GM18868 (cell line): ENCODE measurements at regions not wholly inside any gene's neighbourhood (a gene's known extent, or its start where the extent isn't known, plus 50 kb on each side); places are given as distances from the start of the nearest gene placed in this dataset.

Experiments used
- ATAC-seq: cut with Tn5 transposase; IDR thresholded peaks from one replicate; pipeline ENCODE4 v1.9.1; 2021; ENCODE audit warnings: mild to moderate bottlenecking, moderate library complexity; ENCODE audit not compliant: unreplicated experiment

DNA sequence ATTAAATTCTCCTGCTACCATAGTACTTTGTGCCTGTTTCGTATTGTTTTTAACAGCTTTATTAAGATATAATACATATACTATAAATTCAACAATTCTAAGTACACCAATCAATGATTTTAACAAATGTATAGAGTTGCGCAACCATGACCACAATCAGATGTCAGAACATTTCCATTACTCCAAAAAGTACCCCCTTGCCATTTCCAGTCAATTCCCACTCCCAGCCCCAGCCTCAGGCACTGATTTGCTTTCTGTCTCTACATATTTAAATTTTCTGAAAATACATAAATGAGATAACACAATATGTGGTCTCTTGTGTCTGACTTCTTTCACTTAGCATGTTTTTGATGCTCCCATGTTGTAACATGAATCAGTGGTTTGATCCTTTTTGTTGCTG lies 193.9 kb downstream of the FIGN start:
- no peak for ATAC-seq

DNA sequence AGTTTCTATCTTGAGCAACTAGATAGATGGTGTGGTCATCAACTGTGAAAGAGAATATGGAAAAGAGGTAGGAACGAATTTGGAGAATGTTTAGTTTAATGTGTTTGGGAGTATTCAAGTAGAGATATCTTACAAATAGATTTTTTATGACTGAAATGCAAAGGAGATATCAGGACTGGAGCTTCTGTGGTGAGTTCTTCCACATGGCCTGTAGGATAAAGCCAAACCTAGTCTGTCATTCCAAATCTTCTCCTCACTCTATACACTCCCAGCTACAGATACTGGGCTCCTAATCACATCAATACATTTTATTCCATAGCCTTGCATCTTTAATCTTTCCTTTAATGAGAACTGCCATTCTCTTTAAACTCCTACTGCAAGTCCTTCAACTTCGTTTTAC lies 194.3 kb downstream of the FIGN start:
- no peak for ATAC-seq

DNA sequence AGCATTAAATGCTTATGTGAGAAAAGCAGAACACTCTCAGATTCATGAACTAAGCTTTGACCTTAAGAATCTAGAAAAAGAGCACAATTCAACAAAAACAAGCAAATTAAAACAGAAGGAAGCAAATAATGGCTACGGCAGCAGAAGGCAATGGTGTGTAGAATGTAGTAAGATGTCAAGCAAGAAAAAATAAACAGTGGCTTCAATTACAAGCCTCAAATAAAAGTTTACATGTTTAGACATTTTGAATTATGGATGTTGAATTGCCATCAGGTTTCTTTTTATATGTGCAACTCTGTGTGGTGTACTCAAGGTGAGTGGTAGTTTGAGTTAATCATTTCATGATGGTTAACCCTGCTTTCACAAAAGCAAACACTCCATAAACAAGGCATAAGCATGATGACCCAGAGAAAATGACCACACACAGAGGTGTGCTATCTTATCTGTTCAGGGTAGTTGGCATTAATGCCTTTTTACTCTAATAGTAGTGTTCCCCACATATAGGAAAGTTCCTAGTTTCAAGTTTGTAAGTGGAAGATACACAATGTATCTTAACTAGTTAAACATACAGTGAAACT lies 207.1 kb downstream of the FIGN start:
- no peak for ATAC-seq

DNA sequence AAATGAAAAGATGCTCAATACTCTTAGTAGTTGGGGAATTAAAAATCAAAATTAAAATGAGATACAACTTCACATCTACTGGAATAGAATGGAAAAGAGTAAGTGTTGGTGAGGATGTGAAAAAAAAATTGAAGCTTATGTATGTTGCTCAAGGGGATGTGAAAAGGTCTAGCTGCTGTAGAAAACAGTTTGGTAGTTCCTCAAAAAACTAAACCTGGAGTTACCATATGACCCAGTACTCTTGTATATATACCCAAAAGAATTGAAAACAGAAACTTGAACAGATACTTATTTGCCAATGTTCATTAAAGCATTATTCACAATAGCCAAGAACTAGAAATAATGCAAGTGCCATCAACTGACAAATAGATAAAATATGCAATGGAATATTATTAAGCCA lies 208.4 kb downstream of the FIGN start:
- no peak for ATAC-seq

DNA sequence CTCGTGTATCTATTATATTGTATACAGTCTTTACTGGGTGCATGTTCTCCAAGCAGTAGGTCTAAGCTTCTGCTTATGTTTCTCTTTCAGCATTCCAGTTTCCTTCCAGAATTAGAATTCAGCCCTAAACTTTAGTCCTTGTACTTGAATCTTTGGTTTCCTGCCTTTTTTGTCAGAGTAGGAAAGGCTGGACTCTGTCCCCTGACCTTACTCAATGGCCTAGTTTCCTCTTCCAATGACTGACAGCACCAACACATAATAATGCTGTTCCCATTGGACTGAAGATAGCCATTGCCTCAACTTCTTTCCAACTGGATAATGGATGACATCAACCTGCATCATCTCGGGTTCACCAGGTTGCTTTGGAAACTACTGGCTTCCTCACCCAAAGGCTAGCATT lies 217.0 kb downstream of the FIGN start:
- ATAC-seq: no peak

DNA sequence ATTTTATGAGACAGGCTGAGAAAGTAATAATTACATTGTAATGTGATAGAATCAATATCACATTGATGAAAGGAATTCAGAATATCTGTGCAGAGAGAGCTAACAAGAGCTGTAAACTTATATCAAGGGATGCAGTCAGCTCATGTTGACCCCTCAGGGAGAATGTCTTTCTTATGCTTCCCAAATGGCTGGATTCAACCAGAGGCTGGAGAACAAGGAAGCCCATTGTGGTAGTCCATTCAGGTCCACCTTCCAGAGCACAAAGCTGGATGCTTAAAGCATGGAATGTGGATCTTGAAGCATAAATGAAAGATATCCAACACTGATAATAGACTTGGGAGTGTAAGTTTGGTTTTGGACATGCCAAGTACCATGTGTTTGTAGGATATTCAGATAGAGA lies 220.0 kb downstream of the FIGN start:
- ATAC-seq: no peak

DNA sequence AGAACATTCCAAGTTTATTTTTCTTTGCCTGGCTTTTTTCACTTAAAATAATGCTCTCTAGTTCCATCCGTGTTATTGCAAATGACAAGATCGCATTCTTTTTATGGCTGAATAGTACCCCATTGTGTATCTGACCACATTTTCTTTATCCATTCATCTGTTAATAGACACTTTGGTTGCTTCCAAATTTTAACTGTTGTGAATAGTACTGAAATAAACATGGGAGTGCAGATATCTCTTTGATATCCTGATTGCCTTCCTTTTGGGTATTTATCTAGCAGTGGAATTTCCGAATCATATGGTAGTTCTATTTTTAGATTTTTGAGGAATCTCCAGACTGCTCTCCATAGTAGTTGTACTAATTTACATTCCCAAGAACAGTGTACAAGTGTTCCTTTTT lies 230.5 kb downstream of the FIGN start:
- ATAC-seq: no peak

DNA sequence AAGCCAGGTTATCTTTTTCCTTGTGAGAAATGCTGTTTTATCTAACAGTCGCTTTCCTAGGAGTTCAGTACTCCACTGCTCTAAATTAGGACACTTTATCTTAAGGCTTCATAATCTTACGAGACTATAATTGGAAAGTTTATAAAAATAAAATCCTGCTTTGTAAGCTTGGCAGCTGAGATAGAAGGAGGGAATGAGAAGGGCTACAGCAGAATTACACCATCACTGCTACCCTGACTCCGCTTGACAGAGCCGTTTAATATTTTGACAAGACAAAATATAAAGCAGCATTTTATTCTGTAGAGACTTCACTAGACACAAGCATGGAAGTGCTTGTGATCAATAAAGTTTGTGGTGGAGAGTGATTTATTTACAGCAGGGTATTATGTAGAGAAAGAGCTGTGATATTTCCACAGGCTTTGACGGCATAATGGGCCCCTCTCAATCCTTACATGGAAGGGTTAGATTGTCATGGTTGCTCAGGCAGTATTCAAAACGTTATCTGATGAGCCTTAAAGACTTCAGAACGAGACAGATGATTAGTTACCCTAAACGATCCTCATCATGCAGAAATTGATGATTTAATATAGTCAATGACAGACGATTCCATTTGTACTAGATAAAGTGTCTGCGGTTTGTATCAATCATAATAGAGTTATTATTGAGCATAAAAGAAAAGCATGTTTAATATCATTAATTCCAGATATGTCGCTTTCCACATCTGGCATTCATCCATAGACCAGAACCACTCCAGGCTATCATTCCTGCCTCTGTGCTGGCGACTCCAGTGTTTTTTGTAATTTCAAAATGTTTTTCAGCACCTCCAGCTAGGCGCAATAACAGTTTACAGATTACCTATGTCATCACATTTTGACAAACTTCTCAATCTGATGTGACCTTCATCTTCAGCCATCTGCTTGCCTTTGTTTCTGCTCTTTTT lies 242.2 kb downstream of the FIGN start:
- ATAC-seq: no peak

DNA sequence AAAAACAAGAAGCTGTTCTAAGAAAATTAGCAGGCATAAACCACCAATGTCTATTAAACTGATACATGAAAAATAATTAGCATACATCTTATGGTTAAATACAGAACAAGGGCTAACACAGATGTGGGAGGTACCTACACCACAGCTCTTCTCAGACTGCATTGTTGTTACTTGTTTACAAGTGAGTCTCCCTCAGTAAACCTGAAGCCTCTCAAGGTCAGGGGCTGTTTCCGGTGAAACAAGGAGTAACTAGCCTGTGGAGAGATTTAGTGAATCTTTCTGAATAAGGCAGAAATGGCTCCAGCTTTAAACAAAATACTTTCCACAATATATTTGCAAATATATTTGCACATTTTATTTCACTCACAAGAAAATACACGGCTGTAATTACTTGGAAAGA lies 244.0 kb downstream of the FIGN start:
- no peak for ATAC-seq

DNA sequence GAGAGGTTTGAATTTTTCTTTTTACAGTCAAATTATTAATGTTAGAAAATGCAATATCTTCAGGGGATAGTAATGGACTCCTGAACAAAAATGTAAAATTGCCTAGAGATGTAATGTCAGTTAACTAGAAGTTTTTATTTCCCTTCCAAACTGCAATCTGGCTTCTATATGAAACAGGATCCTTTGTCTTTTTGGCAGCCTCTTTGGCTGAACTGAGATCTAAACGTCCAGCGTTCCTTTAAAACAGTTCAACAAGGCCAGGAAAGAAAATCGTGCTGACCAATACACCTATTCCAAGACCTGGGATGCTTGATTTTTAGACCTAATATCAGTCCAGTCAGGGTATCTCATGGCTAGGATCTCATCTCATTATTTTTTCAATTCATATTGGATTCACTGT lies 245.5 kb downstream of the FIGN start:
- no peak for ATAC-seq

DNA sequence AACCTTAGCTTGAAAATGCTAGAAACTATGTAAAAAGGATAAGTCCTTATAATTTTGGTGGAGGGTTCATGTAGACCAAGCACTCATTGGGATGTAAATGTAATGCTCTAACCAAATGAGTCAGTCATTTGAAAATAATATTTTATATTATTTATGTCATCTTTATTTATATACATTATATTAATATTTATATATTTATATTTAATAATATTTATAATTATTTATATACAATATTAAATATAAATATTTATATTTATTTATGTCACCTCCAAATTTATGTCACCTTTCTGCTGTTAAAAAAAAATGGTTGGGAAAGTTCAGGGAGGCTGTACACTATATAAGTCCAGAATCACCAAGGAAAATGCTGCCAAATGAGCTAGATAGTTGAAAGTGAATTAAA lies 254.3 kb downstream of the FIGN start:
- no peak for ATAC-seq

DNA sequence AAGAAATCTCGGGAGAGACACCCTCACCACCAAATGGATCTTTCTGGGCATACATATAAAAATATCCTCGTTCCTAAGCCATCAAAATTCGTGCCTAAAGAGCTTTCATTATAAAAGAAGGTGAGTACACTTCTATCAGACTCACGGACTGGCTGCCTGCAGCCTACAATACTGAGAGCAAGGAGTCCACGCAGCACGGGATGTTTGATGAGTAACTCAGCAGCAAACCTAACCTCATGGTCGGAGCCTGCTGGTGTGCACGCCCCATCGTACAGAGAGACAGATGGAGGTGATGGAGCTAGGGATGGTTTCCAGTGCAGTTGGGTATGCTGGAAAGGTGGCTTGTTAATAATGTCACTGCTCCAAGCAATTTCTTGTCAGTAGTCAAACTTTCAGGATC lies 256.2 kb downstream of the FIGN start:
- ATAC-seq: no peak

DNA sequence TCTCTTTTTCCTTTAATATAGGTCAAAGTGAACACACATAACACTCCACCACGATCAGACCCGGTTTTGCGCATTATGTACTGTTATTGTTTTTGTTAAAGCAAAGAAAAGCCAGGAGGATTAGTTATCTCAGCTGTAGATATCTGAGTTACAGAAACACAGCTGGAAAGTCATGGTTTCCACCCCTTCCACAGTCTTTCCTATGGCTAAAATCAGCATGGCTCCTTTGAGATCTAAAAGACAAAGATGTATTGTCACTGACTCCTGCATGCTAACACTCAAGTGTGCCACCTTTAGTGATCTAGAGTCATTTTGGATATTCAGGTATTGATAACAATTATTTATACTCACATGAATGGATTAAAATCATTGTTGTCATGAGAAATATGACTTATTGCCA lies 260.0 kb downstream of the FIGN start:
- no peak for ATAC-seq

DNA sequence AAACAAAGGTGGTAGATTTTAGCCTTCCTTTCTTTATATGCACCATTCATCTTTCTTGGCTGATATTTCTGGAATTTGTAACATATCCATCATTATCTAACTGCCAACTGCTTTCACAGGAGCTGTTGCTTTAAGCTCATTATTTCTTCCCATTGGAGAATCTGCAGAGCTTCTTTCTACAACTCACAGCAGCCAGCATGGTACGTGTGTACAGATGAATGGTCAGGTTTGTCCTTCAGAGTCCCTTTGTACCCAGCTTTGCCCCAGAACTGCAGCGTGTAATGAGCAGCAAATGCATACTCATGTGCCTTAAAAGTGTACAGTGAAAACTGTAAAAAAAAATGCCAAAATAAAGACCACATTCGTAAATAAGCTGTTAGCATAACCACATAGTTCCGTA lies 260.9 kb downstream of the FIGN start:
- ATAC-seq: no peak

DNA sequence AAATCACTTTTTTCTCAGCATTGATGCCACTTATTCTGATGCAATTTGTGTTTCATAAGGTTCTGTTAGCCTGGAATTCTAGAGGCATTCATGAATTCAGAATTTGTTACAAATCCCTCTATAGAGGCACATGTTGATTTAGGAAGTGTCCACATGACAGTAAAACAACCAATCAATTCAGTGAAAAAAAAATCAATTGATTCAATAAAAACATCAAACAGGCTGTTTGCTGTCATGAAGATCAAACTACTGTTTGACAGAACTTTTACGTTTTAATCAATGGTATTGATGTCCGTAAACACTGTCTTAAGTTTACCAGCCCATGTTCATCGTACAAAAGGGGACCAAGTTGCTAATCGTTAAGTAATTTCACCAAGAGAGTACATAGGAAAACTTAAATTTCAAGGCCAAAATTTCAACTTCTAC lies 261.5 kb downstream of the FIGN start:
- no peak for ATAC-seq

DNA sequence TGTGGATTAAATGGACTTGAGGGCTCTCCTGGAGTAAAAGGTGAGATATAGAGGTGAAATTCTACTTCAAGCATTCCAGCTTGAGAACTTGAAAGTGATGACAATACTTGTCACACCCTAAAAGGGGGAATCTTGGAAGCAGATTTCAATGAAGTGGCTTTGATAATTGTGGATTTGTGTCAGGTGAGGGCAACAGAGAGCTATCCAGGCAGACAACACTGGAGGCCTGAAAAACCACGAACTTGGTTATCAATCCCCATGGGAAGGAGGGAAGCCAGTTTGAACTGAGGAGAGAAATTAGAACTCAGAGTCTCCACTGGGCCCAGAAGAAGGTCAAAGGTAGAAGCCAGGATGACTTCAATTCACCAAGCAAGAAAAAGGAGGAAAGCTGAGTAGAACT lies 263.9 kb downstream of the FIGN start:
- ATAC-seq: no peak

DNA sequence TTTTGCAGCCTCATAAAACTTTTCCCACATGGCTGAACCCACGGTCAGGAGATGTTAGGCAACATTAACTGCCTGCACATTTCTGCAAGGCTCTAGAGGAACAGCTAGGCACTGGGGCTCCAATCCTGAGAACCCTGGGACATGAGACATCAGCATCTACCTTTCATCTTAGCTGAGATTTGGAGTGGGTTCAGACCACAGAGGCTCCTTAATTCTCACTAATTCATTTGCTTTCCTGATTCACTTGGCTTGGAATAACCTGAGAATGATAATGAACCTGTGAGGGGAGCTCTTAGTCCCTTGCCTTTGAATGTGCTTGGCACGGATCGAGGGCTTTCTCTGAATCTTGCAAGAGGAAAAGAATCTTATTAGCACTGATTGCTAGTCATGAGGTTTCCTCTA lies 266.2 kb downstream of the FIGN start:
- ATAC-seq: no peak

DNA sequence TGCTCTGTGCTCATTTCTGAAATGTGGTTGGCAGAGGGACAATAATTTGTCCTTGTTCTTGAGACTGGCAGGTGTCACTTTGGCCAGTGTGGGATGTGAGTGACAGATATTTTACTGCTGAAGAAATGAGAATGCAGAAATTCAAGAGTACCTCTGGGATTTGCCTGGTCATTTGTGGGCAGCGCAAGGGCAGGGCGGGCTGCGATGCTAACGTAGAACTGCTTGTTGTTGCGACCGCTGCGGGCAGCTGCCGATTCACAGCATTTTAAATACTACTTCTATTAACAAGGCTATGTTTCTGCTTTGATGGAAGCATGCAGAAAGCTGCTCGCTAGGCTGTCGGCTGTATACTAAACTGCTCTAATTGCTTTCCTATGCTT lies 268.6 kb downstream of the FIGN start:
- no peak for ATAC-seq

DNA sequence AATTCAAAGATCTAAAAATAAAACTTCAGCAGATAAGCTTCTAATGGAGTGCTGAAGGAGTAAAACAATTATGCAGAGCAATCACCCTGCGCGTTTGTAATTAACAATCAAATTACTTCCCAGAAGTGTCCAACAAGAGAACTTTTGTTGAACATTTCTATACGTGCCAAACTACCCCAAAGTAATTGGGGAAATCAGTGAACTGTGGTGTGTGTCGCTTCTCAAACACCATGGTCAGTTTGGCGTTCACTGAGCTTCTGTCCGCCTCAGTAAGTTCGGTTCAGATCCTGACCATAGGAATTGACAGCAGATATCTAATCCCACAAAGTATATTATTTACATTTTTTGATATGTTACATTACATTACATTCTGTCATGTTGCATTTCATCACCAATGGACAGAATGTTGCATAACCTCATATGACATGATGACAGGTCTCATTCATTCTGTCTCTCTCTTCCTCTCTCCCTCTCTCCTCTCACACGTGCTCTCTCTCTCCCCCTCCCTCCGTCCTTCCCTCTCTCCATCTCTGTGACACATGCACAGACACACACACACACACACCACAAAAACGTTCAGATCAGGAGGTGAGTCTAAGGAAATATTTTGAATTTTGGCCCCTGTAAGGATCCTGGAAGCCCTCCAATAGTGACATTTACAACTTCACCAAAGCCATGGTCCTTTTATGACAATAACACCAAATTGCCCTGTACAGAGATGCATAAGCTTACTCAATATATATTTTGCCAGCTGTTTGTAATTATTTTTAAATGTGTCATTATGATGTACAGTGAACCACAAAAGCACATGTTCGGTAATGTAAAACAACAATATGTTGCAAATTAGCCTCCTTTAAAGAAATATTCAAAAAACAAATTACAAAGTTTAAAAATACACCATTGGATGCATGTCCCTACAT lies 269.2 kb downstream of the FIGN start:
- no peak for ATAC-seq

DNA sequence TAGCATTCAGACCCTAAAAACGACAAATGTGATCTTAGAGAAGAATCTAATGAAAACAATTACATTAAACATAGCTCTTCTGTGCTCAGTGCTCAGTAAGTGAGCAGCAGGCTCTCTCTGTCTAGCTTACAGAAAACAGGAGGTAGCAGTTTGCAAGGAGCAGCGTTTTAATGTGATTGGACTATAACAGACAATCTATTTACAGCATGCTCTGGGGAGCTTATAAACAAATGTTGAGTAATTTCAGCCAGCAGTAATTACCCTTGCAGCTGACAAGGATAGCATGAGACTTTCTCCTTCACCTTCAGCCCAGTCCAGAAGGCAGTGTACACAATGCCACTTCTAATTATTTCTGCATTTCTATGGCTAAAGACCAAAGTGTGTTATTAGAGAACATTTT lies 270.4 kb downstream of the FIGN start:
- ATAC-seq: no peak

DNA sequence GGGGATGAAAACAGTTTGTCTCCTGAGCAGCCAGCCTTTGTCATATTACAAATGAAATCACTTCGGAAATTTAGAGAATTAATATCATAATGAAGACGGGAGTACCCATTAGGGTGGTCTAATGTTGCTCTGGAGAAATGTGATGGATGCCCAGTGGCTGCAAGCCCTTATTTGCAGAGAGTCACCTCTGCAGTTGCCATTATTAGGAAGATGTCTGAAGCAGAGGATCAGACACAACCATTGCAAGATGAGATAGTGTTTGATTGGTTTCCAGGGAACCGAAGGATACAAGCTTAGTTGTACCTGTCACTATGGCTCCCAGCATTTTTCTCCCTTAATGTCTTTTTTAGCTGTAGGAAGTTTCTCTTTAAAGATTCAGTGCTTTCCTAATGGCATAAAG lies 272.4 kb downstream of the FIGN start:
- no peak for ATAC-seq

DNA sequence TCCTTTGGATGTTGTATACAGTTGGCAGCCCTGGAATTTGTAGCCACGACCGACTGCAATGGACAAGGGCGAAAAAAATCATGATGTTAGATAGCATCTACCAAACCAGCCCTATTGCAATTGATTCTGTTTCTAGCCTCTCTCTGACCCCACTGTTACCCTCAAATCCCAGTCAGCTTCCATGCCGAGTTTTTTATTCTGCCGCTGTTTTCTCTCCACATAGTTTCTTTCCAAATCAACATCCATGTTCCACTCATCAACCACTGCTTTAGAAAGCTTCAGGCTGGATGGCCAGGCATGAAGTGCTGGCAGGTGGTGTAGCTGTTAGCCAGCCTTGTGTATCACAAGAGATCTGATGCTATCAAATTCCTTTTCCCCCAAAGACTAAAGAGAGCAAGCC lies 272.8 kb downstream of the FIGN start:
- no peak for ATAC-seq
